Testis (tissue), 2 donors: ENCODE measurements at regions not wholly inside any gene's neighbourhood (a gene's known extent, or its start where the extent isn't known, plus 50 kb on each side); places are given as distances from the start of the nearest gene placed in this dataset.

Experiments used
- DNase-seq: peaks from one replicate; pipeline ENCODE4 v3.0.0-alpha.2; 2019
- H3K27ac ChIP-seq, 2 donors: fragments of 200-600 bp; sonication (generic); one replicate each; pipeline ENCODE4 v1.5.1; 2019
- H3K27me3 ChIP-seq: fragments of 200-600 bp; sonication (generic); one replicate; pipeline ENCODE4 v1.5.1; 2019
- H3K36me3 ChIP-seq: fragments of 200-600 bp; sonication (generic); one replicate; pipeline ENCODE4 v1.5.1; 2017; ENCODE audit warnings: low read depth; ENCODE audit errors: missing control alignments
- H3K4me1 ChIP-seq: fragments of 200-600 bp; sonication (generic); one replicate; pipeline ENCODE4 v1.5.1; 2019
- H3K4me3 ChIP-seq, 2 donors: fragments of 200-600 bp; sonication (generic); one replicate each; pipeline ENCODE4 v1.5.1; 2017 to 2019
- H3K9me3 ChIP-seq: fragments of 200-600 bp; sonication (generic); one replicate; pipeline ENCODE4 v1.5.1; 2017
- CTCF ChIP-seq, 3 experiments: fragments of 450-650 bp in 2 of 3; fragments of 200-600 bp in 1 of 3; sonication (generic) in 1 of 3; IDR thresholded peaks; one replicate each; pipeline ENCODE4 v1.5.1; 2016 to 2019; ENCODE audit warnings: antibody characterized with exemption in 3 of 3, mild to moderate bottlenecking in 2 of 3, moderate library complexity in 1 of 3
- POLR2A ChIP-seq: fragments of 450-650 bp; IDR thresholded peaks from one replicate; pipeline ENCODE4 v1.6.1; 2017; ENCODE audit warnings: antibody characterized with exemption, mild to moderate bottlenecking, moderate library complexity
- WGBS, 2 donors: methylation state at CpG; one replicate each; pipeline ENCODE4 v1.1.5; 2018; 5-methylcytosine and 5-hydroxymethylcytosine counted together
- intact Hi-C: fragments of 100-400 bp; cut with DNase I; formaldehyde crosslinking; loops from one replicate; pipeline ENCODE4 v1.15.1; 2023; ENCODE audit warnings: low total_unique reads

GRCh38 chr4:189021831-189022230 lies 882.6 kb downstream of the TRIML1 start:
- TF ChIP-seq CTCF (IDR thresholded peaks at IDR 0.05) (no peak), POLR2A (no peak)
- Histone ChIP-seq H3K36me3 (no peaks in the 10 kb centered on the region), H3K9me3 (no peaks in the 10 kb centered on the region), H3K4me3 (no peak overlapping the region), H3K4me1 (no peaks in the 10 kb centered on the region), H3K27ac (peak overlapping the region in 1 of 2 donors; percentile 6), H3K27me3 (no peaks in the 10 kb centered on the region)
- WGBS, 2 donors = 68 to 73% methylated on average over 5 of the region's 5 CpGs
- intact Hi-C loops = no loop called here
- no peak for DNase-seq

DNA sequence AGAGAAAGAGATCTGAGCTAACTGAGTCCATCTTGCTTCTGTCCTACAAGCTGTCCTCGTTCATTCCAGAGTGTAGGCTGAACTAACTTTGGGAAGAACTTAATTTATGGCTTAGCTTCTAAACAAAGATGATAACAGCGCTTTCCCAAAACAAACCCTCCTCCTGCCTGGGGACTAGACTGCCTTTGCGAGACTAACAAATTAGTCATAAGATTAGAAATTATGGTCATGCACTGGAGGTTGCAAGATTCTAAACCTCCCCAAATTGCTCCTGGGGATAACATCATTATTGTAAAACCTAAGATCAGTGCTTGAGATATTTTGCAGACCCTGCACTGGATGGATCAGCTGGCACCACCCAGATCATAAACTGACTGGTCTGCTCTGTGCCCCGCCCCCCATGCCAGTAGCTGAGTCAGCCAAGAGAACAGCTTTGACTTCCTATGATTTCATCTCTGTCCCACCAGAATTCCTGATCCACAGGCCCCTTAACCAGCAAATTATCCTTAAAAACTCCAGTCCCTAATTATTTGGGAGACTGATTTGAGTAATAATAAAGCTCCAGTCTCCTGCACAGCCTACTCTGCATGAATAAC lies 883.3 kb downstream of the TRIML1 start:
- H3K9me3 ChIP-seq = no peaks in the 10 kb centered on the region
- no peak for DNase-seq
- intact Hi-C loops = no loop called here
- TF ChIP-seq CTCF (IDR thresholded peaks at IDR 0.05) (no peak), POLR2A (no peak)
- H3K27me3 ChIP-seq = no peaks in the 10 kb centered on the region
- 54 to 58% methylated on average over 4 of the region's 4 CpGs for WGBS, 2 donors
- no peak overlapping the region for H3K4me3 ChIP-seq
- H3K4me1 ChIP-seq = no peaks in the 10 kb centered on the region
- no peaks in the 10 kb centered on the region for H3K36me3 ChIP-seq
- no peak overlapping the region for H3K27ac ChIP-seq

DNA sequence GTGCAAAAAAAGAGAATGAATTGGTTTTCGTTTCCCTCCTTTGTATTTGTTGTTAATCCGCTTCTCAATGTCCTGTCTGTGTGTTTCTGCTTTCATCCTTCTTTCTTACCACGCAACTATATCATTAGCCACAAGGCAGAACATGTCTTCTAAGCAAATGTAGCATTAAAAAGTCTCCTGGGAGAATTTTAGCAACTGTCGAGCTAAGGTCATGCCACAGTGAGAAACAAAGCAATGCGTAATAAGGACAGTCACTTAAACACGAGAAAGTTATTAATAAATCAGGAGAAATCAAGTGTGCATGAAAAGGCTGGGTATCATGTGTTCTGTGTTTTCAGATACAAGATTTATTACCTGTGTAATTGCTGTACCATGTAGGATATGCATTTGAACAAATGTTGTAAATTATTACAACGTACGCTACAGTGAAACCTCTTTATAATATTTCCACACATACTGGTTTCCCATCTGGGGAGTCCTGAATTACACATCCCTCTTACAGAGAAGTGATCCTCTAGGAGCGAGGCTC lies 890.8 kb downstream of the TRIML1 start:
- H3K27ac ChIP-seq = no peak overlapping the region
- H3K4me3 ChIP-seq = no peak overlapping the region
- 71 to 80% methylated on average over 9 of the region's 9 CpGs for WGBS, 2 donors
- H3K4me1 ChIP-seq = no peaks in the 10 kb centered on the region
- no peaks in the 10 kb centered on the region for H3K9me3 ChIP-seq
- no peaks in the 10 kb centered on the region for H3K36me3 ChIP-seq
- H3K27me3 ChIP-seq = no peaks in the 10 kb centered on the region
- DNase-seq = no peak
- TF ChIP-seq CTCF (IDR thresholded peaks at IDR 0.05) (no peak), POLR2A (no peak)
- intact Hi-C loops = no loop called here

DNA sequence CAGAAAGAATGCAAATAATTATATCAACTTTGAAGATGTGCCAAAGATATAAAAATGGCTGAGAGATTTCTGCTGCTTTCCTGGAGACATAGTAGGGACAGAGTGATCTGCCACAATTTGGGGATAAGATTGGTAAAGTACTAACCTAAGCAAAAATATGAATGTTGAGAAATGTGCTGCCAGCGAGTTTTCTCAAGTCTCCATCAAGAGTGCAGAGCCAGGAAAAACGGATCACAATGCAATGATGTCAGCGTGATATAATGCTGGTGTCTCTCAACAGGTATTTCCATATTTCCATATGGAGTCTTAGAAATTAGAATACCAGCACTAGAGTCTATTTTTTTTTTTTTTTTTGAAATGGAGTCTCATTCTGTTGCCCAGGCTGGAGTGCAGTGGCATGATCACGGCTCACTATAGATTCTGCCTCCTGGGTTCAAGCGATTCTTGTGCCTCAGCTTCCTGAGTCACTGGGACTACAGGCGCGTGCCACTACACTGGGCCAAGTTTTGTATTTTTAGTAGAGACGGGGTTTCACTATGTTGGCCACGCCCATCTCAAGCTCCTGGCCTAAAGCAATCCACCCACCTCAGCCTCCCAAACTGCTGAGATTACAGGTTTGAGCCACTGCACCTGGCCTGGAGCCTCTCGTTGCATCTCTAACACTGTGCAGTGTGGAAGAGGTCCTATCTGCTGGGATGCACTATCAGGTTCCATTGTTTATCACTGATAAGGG lies 893.5 kb downstream of the TRIML1 start:
- Histone ChIP-seq H3K4me1 (no peaks in the 10 kb centered on the region), H3K27me3 (no peaks in the 10 kb centered on the region), H3K9me3 (no peaks in the 10 kb centered on the region), H3K27ac (no peak overlapping the region), H3K36me3 (no peaks in the 10 kb centered on the region), H3K4me3 (no peak overlapping the region)
- DNase-seq = no peak
- WGBS, 2 donors = 82 to 83% methylated on average over 10 of the region's 10 CpGs
- intact Hi-C loops = no loop called here
- TF ChIP-seq POLR2A = no peak

DNA sequence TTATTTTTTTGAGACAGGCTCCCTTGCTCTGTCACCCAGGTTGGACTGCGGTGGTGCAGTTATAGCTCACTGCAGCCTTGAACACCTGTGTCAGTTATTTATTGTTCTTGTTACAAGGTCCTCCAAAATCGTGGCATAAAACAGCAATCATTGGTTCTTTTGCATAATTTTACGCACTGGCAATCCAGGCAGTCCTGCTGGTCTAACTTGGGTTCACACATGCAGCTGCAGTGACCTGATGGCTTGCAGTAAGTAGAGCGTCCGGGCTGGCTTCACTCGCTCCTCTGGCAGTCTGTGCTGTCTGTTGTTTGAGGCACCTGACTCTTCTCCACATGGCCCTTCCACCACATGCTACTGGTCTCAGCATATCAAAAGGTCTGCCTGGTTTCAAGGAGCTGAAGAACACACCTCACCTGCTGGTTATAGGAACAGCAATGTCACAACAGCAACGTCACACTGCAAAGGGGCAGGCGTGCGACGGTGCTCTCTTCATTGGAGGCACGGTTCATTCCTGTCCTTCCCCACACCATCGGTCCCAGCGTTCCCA lies 894.6 kb downstream of the TRIML1 start:
- Histone ChIP-seq H3K36me3 (no peaks in the 10 kb centered on the region), H3K4me3 (no peak overlapping the region), H3K27me3 (no peaks in the 10 kb centered on the region), H3K9me3 (no peaks in the 10 kb centered on the region), H3K4me1 (no peaks in the 10 kb centered on the region), H3K27ac (no peak overlapping the region)
- no peak for TF ChIP-seq POLR2A
- TF ChIP-seq CTCF (IDR thresholded peaks at IDR 0.05) = no peak
- no peak for DNase-seq
- 86 to 88% methylated on average over 13 of the region's 13 CpGs for WGBS, 2 donors
- intact Hi-C loops = no loop called here
